H1 (cell line): ENCODE measurements at regions not wholly inside any gene's neighbourhood (a gene's known extent, or its start where the extent isn't known, plus 50 kb on each side); places are given as distances from the start of the nearest gene placed in this dataset.

Experiments used
- CTCF ChIA-PET: fragments of 300-600 bp; sonication (Branson Sonifier 250); formaldehyde crosslinking; loops from one replicate; lab custom pipeline; 2021; ENCODE audit not compliant: partially characterized antibody; lab: Charles Lee
- POLR2A ChIA-PET: fragments of 300-600 bp; sonication (Branson Sonifier 250); formaldehyde crosslinking; loops from one replicate; lab custom pipeline; 2021; ENCODE audit warnings: inconsistent platforms; ENCODE audit not compliant: partially characterized antibody; lab: Charles Lee
- DNase-seq, 2 experiments: peaks; one replicate each; pipeline versions ENCODE4 v3.0.0 to v3.0.0-alpha.2; 2010 to 2022; ENCODE audit warnings: low spot score in 2 of 2, low read depth in 1 of 2, mixed read lengths in 1 of 2
- FAIRE-seq: peaks from 2 replicates; lab custom pipeline; 2011; peaks lifted over from hg19 to GRCh38; lab: Jason Lieb, UNC
- H2AFZ ChIP-seq: 2 replicates; pipeline ENCODE4 v1.8.1; 2012; ENCODE audit warnings: low read length, inconsistent platforms
- H2AK5ac ChIP-seq: 2 replicates; pipeline ENCODE4 v1.6.1; 2013; ENCODE audit warnings: low read depth, low read length
- H2BK120ac ChIP-seq: replicated peaks from 2 replicates; pipeline ENCODE3; 2013; ENCODE audit warnings: low read depth, low read length, inconsistent platforms
- H2BK12ac ChIP-seq: 2 replicates; pipeline ENCODE4 v1.6.1; 2013; ENCODE audit warnings: low read depth, low read length
- H2BK15ac ChIP-seq: 2 replicates; pipeline ENCODE4 v1.6.1; 2013; ENCODE audit warnings: low read length
- H2BK20ac ChIP-seq: 2 replicates; pipeline ENCODE4 v1.6.1; 2013; ENCODE audit warnings: low read length
- H2BK5ac ChIP-seq: 2 replicates; pipeline ENCODE4 v1.6.1; 2013; ENCODE audit warnings: low read depth, low read length
- H3K14ac ChIP-seq: 2 replicates; pipeline ENCODE4 v1.6.1; 2013; ENCODE audit warnings: inconsistent platforms; ENCODE audit not compliant: insufficient read length
- H3K18ac ChIP-seq: 2 replicates; pipeline ENCODE4 v1.6.1; 2013; ENCODE audit warnings: low read length; ENCODE audit errors: extremely low read depth
- H3K23ac ChIP-seq: 2 replicates; pipeline ENCODE4 v1.6.1; 2013; ENCODE audit warnings: inconsistent platforms; ENCODE audit not compliant: insufficient read length
- H3K23me2 ChIP-seq: 2 replicates; pipeline ENCODE4 v1.6.1; 2013; ENCODE audit warnings: low read depth, low read length
- H3K27ac ChIP-seq: 2 replicates; pipeline ENCODE4 v1.6.1; 2011; ENCODE audit warnings: low read depth, low read length, inconsistent platforms
- H3K27me3 ChIP-seq, 4 experiments: replicated peaks in 1 of 4; 1 replicate in 1 of 4; 2 replicates in 3 of 4; pipeline versions ENCODE4 v1.6.1 to v1.8.1; 2011 to 2013; ENCODE audit warnings: low read length in 3 of 4, mild to moderate bottlenecking in 3 of 4, inconsistent platforms in 2 of 4, mixed read lengths in 2 of 4, moderate library complexity in 1 of 4; ENCODE audit not compliant: control insufficient read depth in 3 of 4, insufficient read depth in 3 of 4; ENCODE audit errors: extremely low read depth in 1 of 4
- H3K36me3 ChIP-seq, 4 experiments: 2 replicates each; pipeline versions ENCODE4 v1.6.1 to v1.8.1; 2011 to 2013; ENCODE audit warnings: mild to moderate bottlenecking in 4 of 4, low read length in 3 of 4, moderate library complexity in 2 of 4, control low read depth in 1 of 4, inconsistent platforms in 1 of 4; ENCODE audit not compliant: insufficient read depth in 4 of 4, control insufficient read depth in 2 of 4
- H3K4ac ChIP-seq: replicated peaks from 2 replicates; pipeline ENCODE3; 2013; ENCODE audit warnings: low read length, low read depth, mixed read lengths, inconsistent platforms; ENCODE audit not compliant: insufficient read length
- H3K4me1 ChIP-seq, 4 experiments: replicated peaks in 1 of 4; 1 replicate in 1 of 4; 2 replicates in 3 of 4; pipeline versions ENCODE4 v1.6.1 to v1.8.1; 2011 to 2013; ENCODE audit warnings: low read length in 3 of 4, inconsistent platforms in 2 of 4, mixed read lengths in 1 of 4; ENCODE audit not compliant: insufficient read depth in 4 of 4, control insufficient read depth in 3 of 4
- H3K4me2 ChIP-seq, 2 experiments: 2 replicates each; pipeline versions ENCODE4 v1.6.1 to v1.8.1; 2011 to 2013; ENCODE audit warnings: low read depth in 2 of 2, low read length in 2 of 2, control low read depth in 1 of 2, inconsistent platforms in 1 of 2, mild to moderate bottlenecking in 1 of 2; ENCODE audit not compliant: insufficient read depth in 1 of 2
- H3K4me3 ChIP-seq, 4 experiments: fragments of 200-600, 300-600 bp in 1 of 4; sonication (generic), shearing (Covaris generic), sonication (Bioruptor Twin) in 1 of 4; 2 replicates each; pipeline versions ENCODE4 v1.5.1 to v1.8.1; 2011 to 2016; ENCODE audit warnings: low read length in 4 of 4, low read depth in 3 of 4, control low read depth in 2 of 4, inconsistent platforms in 2 of 4, mild to moderate bottlenecking in 2 of 4, mixed read lengths in 1 of 4, moderate library complexity in 1 of 4; ENCODE audit not compliant: insufficient read depth in 2 of 4; ENCODE audit errors: extremely low read depth in 1 of 4
- H3K56ac ChIP-seq: replicated peaks from 2 replicates; pipeline ENCODE3; 2013; ENCODE audit warnings: low read depth, mild to moderate bottlenecking, mixed read lengths, low read length, inconsistent platforms; ENCODE audit not compliant: insufficient read length
- H3K79me1 ChIP-seq: 2 replicates; pipeline ENCODE4 v1.6.1; 2013; ENCODE audit warnings: low read depth, low read length, control low read depth
- H3K79me2 ChIP-seq, 2 experiments: 2 replicates each; pipeline versions ENCODE4 v1.6.1 to v1.8.1; 2012 to 2013; ENCODE audit warnings: low read length in 2 of 2, mild to moderate bottlenecking in 2 of 2, inconsistent platforms in 1 of 2; ENCODE audit not compliant: insufficient read depth in 2 of 2, control insufficient read depth in 1 of 2
- H3K9ac ChIP-seq, 4 experiments: replicated peaks in 1 of 4; 1 replicate in 1 of 4; 2 replicates in 3 of 4; pipeline versions ENCODE4 v1.6.1 to v1.8.1; 2011 to 2013; ENCODE audit warnings: low read depth in 3 of 4, low read length in 3 of 4, control low read depth in 2 of 4, mild to moderate bottlenecking in 2 of 4, moderate library complexity in 2 of 4, inconsistent platforms in 1 of 4; ENCODE audit errors: extremely low read depth in 1 of 4
- H3K9me3 ChIP-seq, 2 experiments: 2 replicates each; pipeline versions ENCODE4 v1.6.1 to v1.8.1; 2012 to 2013; ENCODE audit warnings: mild to moderate bottlenecking in 2 of 2, moderate library complexity in 2 of 2, control low read depth in 1 of 2, inconsistent platforms in 1 of 2, low read depth in 1 of 2, low read length in 1 of 2, mixed read lengths in 1 of 2; ENCODE audit not compliant: insufficient read depth in 2 of 2
- H4K20me1 ChIP-seq, 2 experiments: replicated peaks in 1 of 2; 2 replicates each; pipeline versions ENCODE3 to v1.8.1; 2011 to 2013; ENCODE audit warnings: inconsistent platforms in 2 of 2, low read length in 2 of 2, mild to moderate bottlenecking in 1 of 2; ENCODE audit not compliant: insufficient read depth in 2 of 2, control insufficient read depth in 1 of 2
- H4K5ac ChIP-seq: 2 replicates; pipeline ENCODE4 v1.6.1; 2013; ENCODE audit warnings: low read length, low read depth, mixed read lengths, inconsistent platforms; ENCODE audit not compliant: insufficient read length
- H4K8ac ChIP-seq: 2 replicates; pipeline ENCODE4 v1.8.0; 2013; ENCODE audit warnings: mild to moderate bottlenecking, moderate library complexity, low read length, inconsistent platforms; ENCODE audit not compliant: insufficient read depth; ENCODE audit errors: extremely low read depth
- H4K91ac ChIP-seq: replicated peaks from 2 replicates; pipeline ENCODE3; 2013; ENCODE audit warnings: low read length, mixed read lengths, inconsistent platforms; ENCODE audit not compliant: insufficient read length
- ASH2L ChIP-seq: fragments of 200-600, 300-600 bp; sonication (generic); IDR thresholded peaks from one replicate; pipeline ENCODE4 v1.7.1; 2017; ENCODE audit warnings: low read length
- BRCA1 ChIP-seq: IDR thresholded peaks from 2 replicates; pipeline ENCODE4 v1.6.1; 2012; ENCODE audit warnings: low read depth, low read length, improper control_type of control experiment
- GTF2F1 ChIP-seq: IDR thresholded peaks from 2 replicates; pipeline ENCODE4 v1.6.1; 2012; ENCODE audit warnings: low read depth, low read length, improper control_type of control experiment, borderline replicate concordance
- JUND ChIP-seq: IDR thresholded peaks from 2 replicates; pipeline ENCODE4 v1.6.1; 2011; ENCODE audit warnings: mild to moderate bottlenecking, improper control_type of control experiment, low read length
- KDM4A ChIP-seq: IDR thresholded peaks from one replicate; pipeline ENCODE4 v1.7.1; 2012; ENCODE audit warnings: low read depth, mild to moderate bottlenecking, moderate library complexity, low read length, inconsistent platforms; ENCODE audit not compliant: severe bottlenecking
- POU5F1 ChIP-seq: IDR thresholded peaks from 2 replicates; pipeline ENCODE4 v1.6.1; 2011; ENCODE audit warnings: low read depth, mild to moderate bottlenecking, low read length, moderate library complexity
- SP2 ChIP-seq: IDR thresholded peaks from 2 replicates; pipeline ENCODE4 v1.6.1; 2012; ENCODE audit warnings: mild to moderate bottlenecking, low read length, inconsistent platforms
- WGBS, 2 experiments: shearing (Covaris generic) in 1 of 2; methylation state at CpG; one replicate each; pipeline versions ENCODE4 v1.1.6 to v1.1.7; 2013 to 2015; ENCODE audit warnings: low lambda C conversion rate in 2 of 2, mixed read lengths in 2 of 2, inconsistent platforms in 1 of 2, low coverage in 1 of 2, missing lambda C conversion rate in 1 of 2; ENCODE audit not compliant: insufficient replicate concordance in 2 of 2, insufficient coverage in 1 of 2, insufficient read length in 1 of 2; ENCODE audit errors: extremely low coverage in 1 of 2, missing lambda C conversion rate in 1 of 2; 5-methylcytosine and 5-hydroxymethylcytosine counted together

DNA sequence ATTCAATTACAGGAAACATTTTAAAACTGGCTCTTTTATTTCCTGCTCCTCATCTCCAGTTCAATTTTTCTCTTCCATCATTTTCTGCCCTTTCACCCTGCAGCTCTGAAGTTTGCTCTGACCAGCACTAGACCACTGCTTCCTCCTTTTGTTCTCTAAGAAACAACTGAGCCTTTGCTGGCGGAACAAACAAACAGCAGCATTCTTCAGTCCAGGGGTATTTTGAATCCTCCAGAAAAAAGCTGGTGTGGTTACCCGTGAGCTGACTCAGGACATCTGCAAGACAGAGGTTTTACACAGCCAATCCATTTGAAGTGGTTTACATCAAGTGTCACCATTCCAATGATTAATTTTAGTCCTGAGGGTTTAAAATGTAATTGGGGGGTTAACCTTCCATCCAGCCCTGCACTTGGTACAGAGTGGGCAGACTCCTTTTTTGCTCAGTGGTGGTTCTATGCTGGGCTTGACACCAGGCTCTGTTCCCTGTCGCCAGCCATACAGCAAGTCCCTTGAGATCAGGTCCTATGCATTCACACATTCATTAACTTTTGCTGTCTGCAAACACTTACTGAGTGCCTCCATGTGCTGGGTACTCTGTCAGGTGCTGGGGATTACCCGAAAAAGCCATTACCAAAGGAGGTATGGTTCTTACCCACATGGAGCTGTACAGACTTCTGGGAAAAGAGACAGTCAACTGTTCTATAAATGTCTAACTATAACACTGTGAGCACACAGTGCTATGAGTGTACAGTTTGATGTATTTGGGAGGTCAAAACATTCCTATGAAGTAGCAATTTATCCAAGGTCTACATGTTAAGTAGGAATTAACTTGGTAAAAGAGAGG, 909.4 kb upstream of the GYPC start:
- no peak overlapping the region for H4K5ac ChIP-seq
- H2BK120ac ChIP-seq = no peak overlapping the region
- H3K56ac ChIP-seq = no peak overlapping the region
- H2BK5ac ChIP-seq = no peak overlapping the region
- H3K4ac ChIP-seq = no peak overlapping the region
- H4K20me1 ChIP-seq = no peaks in the 10 kb centered on the region
- H2BK20ac ChIP-seq = no peak overlapping the region
- POLR2A ChIA-PET = interaction anchor here (0.8 kb wide), 1 partner anchor 287 kb away, joined by 3 read pairs; no protein-coding TSS in a partner anchor
- no peaks in the 10 kb centered on the region for H3K79me1 ChIP-seq
- H3K36me3 ChIP-seq = no peaks in the 10 kb centered on the region
- DNase-seq (no peak), FAIRE-seq (no peak)
- H4K91ac ChIP-seq = no peak overlapping the region
- no peaks in the 10 kb centered on the region for H3K9me3 ChIP-seq
- H3K9ac ChIP-seq = no peak overlapping the region
- no peak overlapping the region for H3K4me2 ChIP-seq
- H3K4me1 ChIP-seq = peaks cover 0 to 3% (median 1%) of the 10 kb centered on the region in 4 experiments; a peak in 2 of 7 replicates
- H3K4me3 ChIP-seq = no peak overlapping the region
- TF ChIP-seq KDM4A (no peak), GTF2F1 (no peak), JUND (no peak), ASH2L (no peak), BRCA1 (no peak), SP2 (no peak), POU5F1 (no peak)
- no peak overlapping the region for H2BK15ac ChIP-seq
- no peak overlapping the region for H3K27ac ChIP-seq
- no peak overlapping the region for H4K8ac ChIP-seq
- H3K23ac ChIP-seq = no peak overlapping the region
- CTCF ChIA-PET = interaction anchor here (0.8 to 2.1 kb wide), 9 partner anchors 13 to 1039 kb away, joined by 3 to 7 read pairs (median 4); no protein-coding TSS in a partner anchor
- no peak overlapping the region for H2AFZ ChIP-seq
- WGBS, 2 experiments = 96% methylated on average over 4 of the region's 4 CpGs; no CpG with 5 or more reads in 1 of the 2 experiments
- no peak overlapping the region for H3K14ac ChIP-seq
- H3K79me2 ChIP-seq = no peaks in the 10 kb centered on the region
- H2BK12ac ChIP-seq = no peak overlapping the region
- H3K23me2 ChIP-seq = no peaks in the 10 kb centered on the region
- H3K18ac ChIP-seq = no peak overlapping the region
- H3K27me3 ChIP-seq = no peaks in the 10 kb centered on the region
- H2AK5ac ChIP-seq = no peak overlapping the region
